ENCODE measurements at regions not wholly inside any gene's neighbourhood (a gene's known extent, or its start where the extent isn't known, plus 50 kb on each side); places are given as distances from the start of the nearest gene placed in this dataset.

DNA sequence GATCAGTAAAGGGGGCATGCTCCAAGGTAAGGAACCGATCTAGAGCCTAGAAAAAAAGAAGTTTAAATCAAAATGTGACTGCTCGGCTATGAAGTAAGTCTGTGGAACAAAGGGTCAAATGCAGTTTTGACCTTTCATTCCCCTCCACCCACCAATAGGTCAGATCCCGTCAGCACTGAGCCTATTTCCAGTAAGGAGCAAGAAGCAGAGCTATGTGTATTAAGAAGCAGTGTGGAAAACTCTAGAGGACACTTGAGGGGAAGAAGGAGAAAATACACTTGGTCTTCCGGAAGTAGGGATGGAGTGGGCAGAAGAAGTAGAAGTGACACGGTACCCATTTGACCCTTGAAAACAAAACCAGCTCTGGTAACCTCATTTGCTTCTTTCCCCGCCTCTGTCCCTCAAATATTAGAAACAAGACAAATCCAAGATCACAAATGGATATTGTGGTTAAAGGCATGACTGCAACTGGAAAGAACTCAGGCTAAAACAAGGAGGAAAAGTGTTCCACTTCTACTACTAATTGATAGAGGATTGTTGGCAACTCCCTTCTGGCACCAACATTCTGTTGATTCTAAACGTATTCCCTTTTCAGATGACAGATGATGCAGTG is 888.3 kb upstream of the NR2F2 start:
- no peaks in the 10 kb centered on the region for H3K79me2 ChIP-seq (ENCODE audit: insufficient read depth, low read length)
- no peaks in the 10 kb centered on the region for H3K27me3 ChIP-seq (ENCODE audit: control insufficient read depth in 1 of 2, insufficient read depth in 2 of 2, low read length in 2 of 2)
- TF ChIP-seq ZNF557 (CRISPR knock-in tag; IDR thresholded peaks at IDR 0.05) (no peak), MAFF (IDR thresholded peaks at IDR 0.05; ENCODE audit: low read depth, low read length) (no peak), ISX (CRISPR knock-in tag; conservative IDR thresholded peaks at IDR 0.05) (no peak), ZNF207 (IDR thresholded peaks at IDR 0.05; ENCODE audit: borderline replicate concordance) (no peak), ZFX (CRISPR knock-in tag; IDR thresholded peaks at IDR 0.05; ENCODE audit: low read depth) (no peak), REL (CRISPR knock-in tag; conservative IDR thresholded peaks at IDR 0.05) (no peak)
- TF ChIP-seq, protein P1, sequence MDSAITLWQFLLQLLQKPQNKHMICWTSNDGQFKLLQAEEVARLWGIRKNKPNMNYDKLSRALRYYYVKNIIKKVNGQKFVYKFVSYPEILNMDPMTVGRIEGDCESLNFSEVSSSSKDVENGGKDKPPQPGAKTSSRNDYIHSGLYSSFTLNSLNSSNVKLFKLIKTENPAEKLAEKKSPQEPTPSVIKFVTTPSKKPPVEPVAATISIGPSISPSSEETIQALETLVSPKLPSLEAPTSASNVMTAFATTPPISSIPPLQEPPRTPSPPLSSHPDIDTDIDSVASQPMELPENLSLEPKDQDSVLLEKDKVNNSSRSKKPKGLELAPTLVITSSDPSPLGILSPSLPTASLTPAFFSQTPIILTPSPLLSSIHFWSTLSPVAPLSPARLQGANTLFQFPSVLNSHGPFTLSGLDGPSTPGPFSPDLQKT (CRISPR knock-in tag; IDR thresholded peaks at IDR 0.05; ENCODE audit: borderline replicate concordance) = no peak
- TF ChIP-seq, protein P2, sequence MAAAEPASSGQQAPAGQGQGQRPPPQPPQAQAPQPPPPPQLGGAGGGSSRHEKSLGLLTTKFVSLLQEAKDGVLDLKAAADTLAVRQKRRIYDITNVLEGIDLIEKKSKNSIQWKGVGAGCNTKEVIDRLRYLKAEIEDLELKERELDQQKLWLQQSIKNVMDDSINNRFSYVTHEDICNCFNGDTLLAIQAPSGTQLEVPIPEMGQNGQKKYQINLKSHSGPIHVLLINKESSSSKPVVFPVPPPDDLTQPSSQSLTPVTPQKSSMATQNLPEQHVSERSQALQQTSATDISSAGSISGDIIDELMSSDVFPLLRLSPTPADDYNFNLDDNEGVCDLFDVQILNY (CRISPR knock-in tag; conservative IDR thresholded peaks at IDR 0.05) = no peak
- 24% methylated on average over 7 of the region's 7 CpGs for WGBS (ENCODE audit: low lambda C conversion rate)
- no peak for DNase-seq (ENCODE audit: low spot score)
- ATAC-seq = no peak
- FAIRE-seq = no peak
- H3K4me3 ChIP-seq (replicated peaks in 1 of 3; ENCODE audit: insufficient read depth in 1 of 3, low read depth in 2 of 3, low read length in 3 of 3) = no peak overlapping the region
- H4K20me1 ChIP-seq (ENCODE audit: insufficient read depth, low read length) = no peaks in the 10 kb centered on the region
- H3K27ac ChIP-seq (ENCODE audit: extremely low read length, insufficient read depth, low read length) = no peak overlapping the region
- no peak overlapping the region for H3K9ac ChIP-seq (ENCODE audit: insufficient read depth, low read depth, low read length)
- in situ Hi-C loops (cut with HindIII; ENCODE audit: extremely low pct_ligation_motif_present, low pct_unique_long_range_greater_than_20kb) = no loop called here
- peaks cover 89% of the 10 kb centered on the region for H3K9me3 ChIP-seq (ENCODE audit: low read length)
- no peaks in the 10 kb centered on the region for H3K4me1 ChIP-seq (ENCODE audit: insufficient read depth, low read length)
- no peak overlapping the region for H3K4me2 ChIP-seq (ENCODE audit: low read depth, low read length)
- POLR2A ChIA-PET = no interaction called here
- BruUV-seq (replicated peaks) = no TSS peak
- no peaks in the 10 kb centered on the region for H3K36me3 ChIP-seq (replicated peaks in 1 of 2; ENCODE audit: control insufficient read depth in 1 of 2, insufficient read depth in 2 of 2, low read length in 2 of 2)
- intact Hi-C loops (cut with micrococcal nuclease; ENCODE audit: unreplicated experiment) = no loop called here
- CTCF ChIA-PET (ENCODE audit: low intra/inter-chr PET ratio, low total read pairs) = no interaction called here
- H2AFZ ChIP-seq (ENCODE audit: low read length) = no peak overlapping the region
